ENCODE measurements at regions not wholly inside any gene's neighbourhood (a gene's known extent, or its start where the extent isn't known, plus 50 kb on each side); places are given as distances from the start of the nearest gene placed in this dataset.
"Not testable (repeated sequence)": the region's sequence is repeated elsewhere in the genome, so short reads cannot be mapped to it uniquely, and the experiment has no call there.

- Histone ChIP-seq H3K4me1 (no peaks in the 10 kb centered on the region), H3K27ac (no peak overlapping the region)
- no peak for TF ChIP-seq CTCF (IDR thresholded peaks at IDR 0.05)
These were observed 197.8 kb downstream of the MEMO1 start for GRCh38 chr2:31813016-31813415.

GRCh38 chr2:31812051-31812798 lies 198.6 kb downstream of the MEMO1 start:
- no peak overlapping the region for H3K4me3 ChIP-seq
- no peak for DNase-seq (ENCODE audit: low spot score)
- H3K27ac ChIP-seq: no peak overlapping the region
- TF ChIP-seq CTCF (IDR thresholded peaks at IDR 0.05): no peak
- H3K9me3 ChIP-seq: no peaks in the 10 kb centered on the region
- H3K4me1 ChIP-seq: no peaks in the 10 kb centered on the region
- no peaks in the 10 kb centered on the region for H3K27me3 ChIP-seq
- H3K36me3 ChIP-seq: no peaks in the 10 kb centered on the region

More at GRCh38 chr2:31813016-31813415, 197.8 kb downstream of the MEMO1 start:
- no peaks in the 10 kb centered on the region for H3K27me3 ChIP-seq
- no peaks in the 10 kb centered on the region for H3K9me3 ChIP-seq
- H3K4me3 ChIP-seq: no peak overlapping the region
- no peak for DNase-seq (ENCODE audit: low spot score)
- no peaks in the 10 kb centered on the region for H3K36me3 ChIP-seq

- no peak overlapping the region for H3K4me3 ChIP-seq
- DNase-seq (ENCODE audit: low spot score): no peak
- no peaks in the 10 kb centered on the region for H3K27me3 ChIP-seq
- no peak for TF ChIP-seq CTCF (IDR thresholded peaks at IDR 0.05)
- no peak overlapping the region for H3K27ac ChIP-seq
- no peaks in the 10 kb centered on the region for H3K9me3 ChIP-seq
- no peaks in the 10 kb centered on the region for H3K4me1 ChIP-seq
- no peaks in the 10 kb centered on the region for H3K36me3 ChIP-seq
These were observed 199.3 kb downstream of the MEMO1 start for GRCh38 chr2:31811482-31811881.

GRCh38 chr2:31810200-31810917 lies 200.4 kb downstream of the MEMO1 start:
- Histone ChIP-seq H3K9me3 (no peaks in the 10 kb centered on the region), H3K4me3 (no peak overlapping the region), H3K27ac (no peak overlapping the region), H3K4me1 (no peaks in the 10 kb centered on the region), H3K27me3 (no peaks in the 10 kb centered on the region), H3K36me3 (no peaks in the 10 kb centered on the region)
- TF ChIP-seq CTCF (IDR thresholded peaks at IDR 0.05): no peak
- no peak for DNase-seq (ENCODE audit: low spot score)

GRCh38 chr2:31805688-31806087 lies 205.1 kb downstream of the MEMO1 start:
- Histone ChIP-seq H3K27me3 (no peaks in the 10 kb centered on the region), H3K4me3 (no peak overlapping the region), H3K4me1 (no peaks in the 10 kb centered on the region), H3K9me3 (no peaks in the 10 kb centered on the region), H3K27ac (no peak overlapping the region), H3K36me3 (no peaks in the 10 kb centered on the region)
- no peak for DNase-seq (ENCODE audit: low spot score)
- TF ChIP-seq CTCF (IDR thresholded peaks at IDR 0.05): no peak

GRCh38 chr2:31803481-31804153 lies 207.2 kb downstream of the MEMO1 start:
- H3K27me3 ChIP-seq; H3K9me3 ChIP-seq; H3K4me1 ChIP-seq; DNase-seq (ENCODE audit: low spot score); H3K4me3 ChIP-seq; H3K27ac ChIP-seq; H3K36me3 ChIP-seq: not testable (repeated sequence)

Data from right atrium auricular region (tissue), 2 donors.